ENCODE measurements at regions not wholly inside any gene's neighbourhood (a gene's known extent, or its start where the extent isn't known, plus 50 kb on each side); places are given as distances from the start of the nearest gene placed in this dataset.

DNA sequence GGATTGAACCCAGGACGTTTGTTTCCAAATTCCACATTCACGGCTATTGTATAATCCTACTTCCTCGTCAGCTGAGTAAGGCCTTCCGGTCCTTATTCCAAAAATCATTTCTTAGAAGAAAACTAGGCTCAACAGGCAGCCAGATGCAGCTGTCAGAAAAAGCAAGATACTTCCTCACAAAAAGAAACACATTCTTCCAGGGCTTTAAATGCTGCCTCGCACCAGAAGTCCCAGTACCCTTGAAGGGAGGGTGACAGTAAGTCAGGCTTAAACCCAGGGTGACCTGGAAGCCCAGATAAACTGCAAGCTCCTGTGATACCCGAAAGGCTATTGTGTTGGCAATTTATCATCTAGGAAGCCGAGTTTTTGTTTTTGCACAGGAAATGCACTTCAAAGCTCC, 414.0 kb downstream of the NFIB start:
- no peak overlapping the region for H3T11ph ChIP-seq (ENCODE audit: low read length)
- H3K4me3 Mint-ChIP-seq: no peak overlapping the region
- no peaks in the 10 kb centered on the region for H3K36me3 Mint-ChIP-seq (ENCODE audit: insufficient read depth in 1 of 3, low read depth in 3 of 3)
- H3K9ac ChIP-seq (ENCODE audit: extremely low read depth, insufficient read length, low read length): no peak overlapping the region
- TF ChIP-seq, protein P1, sequence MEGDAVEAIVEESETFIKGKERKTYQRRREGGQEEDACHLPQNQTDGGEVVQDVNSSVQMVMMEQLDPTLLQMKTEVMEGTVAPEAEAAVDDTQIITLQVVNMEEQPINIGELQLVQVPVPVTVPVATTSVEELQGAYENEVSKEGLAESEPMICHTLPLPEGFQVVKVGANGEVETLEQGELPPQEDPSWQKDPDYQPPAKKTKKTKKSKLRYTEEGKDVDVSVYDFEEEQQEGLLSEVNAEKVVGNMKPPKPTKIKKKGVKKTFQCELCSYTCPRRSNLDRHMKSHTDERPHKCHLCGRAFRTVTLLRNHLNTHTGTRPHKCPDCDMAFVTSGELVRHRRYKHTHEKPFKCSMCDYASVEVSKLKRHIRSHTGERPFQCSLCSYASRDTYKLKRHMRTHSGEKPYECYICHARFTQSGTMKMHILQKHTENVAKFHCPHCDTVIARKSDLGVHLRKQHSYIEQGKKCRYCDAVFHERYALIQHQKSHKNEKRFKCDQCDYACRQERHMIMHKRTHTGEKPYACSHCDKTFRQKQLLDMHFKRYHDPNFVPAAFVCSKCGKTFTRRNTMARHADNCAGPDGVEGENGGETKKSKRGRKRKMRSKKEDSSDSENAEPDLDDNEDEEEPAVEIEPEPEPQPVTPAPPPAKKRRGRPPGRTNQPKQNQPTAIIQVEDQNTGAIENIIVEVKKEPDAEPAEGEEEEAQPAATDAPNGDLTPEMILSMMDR (conservative IDR thresholded peaks at IDR 0.05): no peak
- H4K8ac ChIP-seq (replicated peaks; ENCODE audit: insufficient read length, low read depth, low read length): no peak overlapping the region
- H3K56ac ChIP-seq (ENCODE audit: insufficient read length, low read depth, low read length): no peak overlapping the region
- no peak overlapping the region for H3K4me2 ChIP-seq (ENCODE audit: insufficient read depth, insufficient read length, low read length)
- no peak overlapping the region for H3K18ac ChIP-seq (ENCODE audit: insufficient read length, low read depth, low read length)
- no peak overlapping the region for H3K14ac ChIP-seq (ENCODE audit: insufficient read depth, low read length)
- H2BK20ac ChIP-seq (ENCODE audit: low read depth, low read length, poor library complexity, severe bottlenecking): no peak overlapping the region
- no peak overlapping the region for H2BK5ac ChIP-seq (ENCODE audit: insufficient read length, low read length)
- peaks cover 3% of the 10 kb centered on the region; the same call in 1 of the 2 replicates for H3K4me1 ChIP-seq (ENCODE audit: insufficient read depth, low read length)
- H3K27ac ChIP-seq (ENCODE audit: insufficient read length, low read depth, low read length): no peak overlapping the region
- no peak overlapping the region for H2BK12ac ChIP-seq (ENCODE audit: insufficient read length, low read depth, low read length)
- no peak overlapping the region for H4K91ac ChIP-seq (ENCODE audit: insufficient read length, low read depth, low read length)
- no peaks in the 10 kb centered on the region for H3K23me2 ChIP-seq (ENCODE audit: insufficient read length, low read depth, low read length, poor library complexity, severe bottlenecking)
- no peak overlapping the region for H2AFZ ChIP-seq (ENCODE audit: low read length)
- no peaks in the 10 kb centered on the region for H3K9me3 Mint-ChIP-seq
- H3K79me2 ChIP-seq (ENCODE audit: insufficient read depth, low read length): no peaks in the 10 kb centered on the region
- H3K4me1 Mint-ChIP-seq: peaks cover 26 to 33% of the 10 kb centered on the region in 2 experiments
- DNase-seq: no peak
- H3K9me3 ChIP-seq (ENCODE audit: control insufficient read depth, low read depth, low read length): no peaks in the 10 kb centered on the region
- H3K27me3 ChIP-seq (ENCODE audit: insufficient read depth, low read length): no peaks in the 10 kb centered on the region
- no peak overlapping the region for H2AK5ac ChIP-seq (ENCODE audit: insufficient read length, low read length)
- H2BK15ac ChIP-seq (ENCODE audit: low read depth, low read length): no peak overlapping the region
- no peaks in the 10 kb centered on the region for H3K27me3 Mint-ChIP-seq (ENCODE audit: low read depth)
- H4K5ac ChIP-seq (ENCODE audit: insufficient read length, low read depth, low read length): no peak overlapping the region
- no peaks in the 10 kb centered on the region for H4K20me1 ChIP-seq (ENCODE audit: control insufficient read depth, insufficient read depth, insufficient read length)
- H3K23ac ChIP-seq (ENCODE audit: insufficient read length, low read depth, low read length): no peak overlapping the region
- no CpG with 5 or more reads among the region's 7 CpGs for WGBS (ENCODE audit: extremely low coverage, insufficient read length, low lambda C conversion rate)
- H3K4ac ChIP-seq (ENCODE audit: low read depth, low read length): no peak overlapping the region
- H3K27ac Mint-ChIP-seq: peak overlapping the region in 1 of 3 experiments; percentile 22; a peak in 1 of 7 replicates
- no peak overlapping the region for H2BK120ac ChIP-seq (ENCODE audit: low read depth, low read length, poor library complexity, severe bottlenecking)
- no peaks in the 10 kb centered on the region for H3K79me1 ChIP-seq (ENCODE audit: insufficient read depth, low read depth, low read length, poor library complexity, severe bottlenecking)
